HG02970 (cell line): ENCODE measurements at regions not wholly inside any gene's neighbourhood (a gene's known extent, or its start where the extent isn't known, plus 50 kb on each side); places are given as distances from the start of the nearest gene placed in this dataset.
"Not testable (repeated sequence)": the region's sequence is repeated elsewhere in the genome, so short reads cannot be mapped to it uniquely, and the experiment has no call there.

ENCODE experiments used
- ATAC-seq: cut with Tn5 transposase; IDR thresholded peaks from one replicate; pipeline ENCODE4 v1.9.1; 2021; ENCODE audit warnings: mild to moderate bottlenecking, moderate library complexity, moderate number of reproducible peaks; ENCODE audit not compliant: unreplicated experiment, low FRiP score

- ATAC-seq = no peak
Measured at GRCh38 chr15:92751528-92751927, 96.0 kb upstream of the FAM174B start.

- ATAC-seq = no peak
Measured at GRCh38 chr15:92753591-92753990, 98.0 kb upstream of the FAM174B start.

- no peak for ATAC-seq
Measured at GRCh38 chr15:92763459-92763858, 107.9 kb upstream of the FAM174B start.

- not testable (repeated sequence) for ATAC-seq
Measured at GRCh38 chr15:92768131-92768530, 112.6 kb upstream of the FAM174B start.

- no peak for ATAC-seq
Measured at GRCh38 chr15:92770641-92771040, 115.1 kb upstream of the FAM174B start.

- ATAC-seq = no peak
Measured at GRCh38 chr15:92772061-92772460, 116.5 kb upstream of the FAM174B start.

- ATAC-seq = no peak
Measured at GRCh38 chr15:92772626-92773244, 117.2 kb upstream of the FAM174B start.

GRCh38 chr15:92773340-92773739 lies 117.8 kb upstream of the FAM174B start:
- no peak for ATAC-seq

GRCh38 chr15:92779874-92780273 lies 120.2 kb upstream of the CHD2 start:
- ATAC-seq = no peak

GRCh38 chr15:92780843-92781242 lies 119.3 kb upstream of the CHD2 start:
- ATAC-seq = no peak

- no peak for ATAC-seq
Measured at GRCh38 chr15:92781925-92782453, 118.1 kb upstream of the CHD2 start.

- ATAC-seq = no peak
Measured at GRCh38 chr15:92787116-92787515, 113.0 kb upstream of the CHD2 start.

- ATAC-seq = no peak
Measured at GRCh38 chr15:92788196-92788595, 111.9 kb upstream of the CHD2 start.

- ATAC-seq = not testable (repeated sequence)
Measured at GRCh38 chr15:92788793-92789192, 111.3 kb upstream of the CHD2 start.

GRCh38 chr15:92796161-92796611 lies 103.9 kb upstream of the CHD2 start:
- no peak for ATAC-seq

- ATAC-seq = no peak
Measured at GRCh38 chr15:92797168-92798052, 102.7 kb upstream of the CHD2 start.

- ATAC-seq = no peak
Measured at GRCh38 chr15:92800013-92800412, 100.1 kb upstream of the CHD2 start.

- not testable (repeated sequence) for ATAC-seq
Measured at GRCh38 chr15:92800416-92801055, 99.6 kb upstream of the CHD2 start.

- not testable (repeated sequence) for ATAC-seq
Measured at GRCh38 chr15:92801056-92801773, 98.9 kb upstream of the CHD2 start.

GRCh38 chr15:92801774-92802464 lies 98.2 kb upstream of the CHD2 start:
- ATAC-seq = no peak
